Fibroblast of lung (primary cell): ENCODE measurements at regions not wholly inside any gene's neighbourhood (a gene's known extent, or its start where the extent isn't known, plus 50 kb on each side); places are given as distances from the start of the nearest gene placed in this dataset.

Experiments
- CTCF ChIP-seq, 2 donors: IDR thresholded peaks in 1 of 2; conservative IDR thresholded peaks in 1 of 2; 1 replicate in 1 of 2; 2 replicates in 1 of 2; pipeline ENCODE4 v1.5.1; 2011 to 2012; ENCODE audit warnings: low read length in 2 of 2, control low read depth in 1 of 2, inconsistent platforms in 1 of 2, low read depth in 1 of 2, mild to moderate bottlenecking in 1 of 2
- EZH2 ChIP-seq: IDR thresholded peaks from 2 replicates; pipeline ENCODE4 v1.5.1; 2012; ENCODE audit warnings: low read length, control low read depth, mild to moderate bottlenecking; ENCODE audit errors: missing control alignments

- no peak for TF ChIP-seq CTCF (conservative IDR thresholded peaks at IDR 0.05 in 1 of 2, IDR thresholded peaks at IDR 0.05 in 1 of 2; ENCODE audit: low read depth in 1 of 2, low read length in 2 of 2)
- TF ChIP-seq EZH2: no peak
Measured at GRCh38 chr3:72361990-72362389, 486.3 kb downstream of the SHQ1 start.
